HL-60 (cell line): ENCODE measurements at regions not wholly inside any gene's neighbourhood (a gene's known extent, or its start where the extent isn't known, plus 50 kb on each side); places are given as distances from the start of the nearest gene placed in this dataset.

Source experiments
- DNase-seq, 2 experiments: peaks; one replicate each; pipeline ENCODE4 v3.0.0-alpha.2; 2010 to 2020; ENCODE audit warnings: low read depth in 1 of 2, low spot score in 1 of 2
- H3K27ac ChIP-seq: fragments of 250-450 bp; sonication (Bioruptor Pico); replicated peaks from 2 replicates; pipeline ENCODE4 v1.5.1; 2020; ENCODE audit warnings: mild to moderate bottlenecking, moderate library complexity
- H3K27me3 ChIP-seq: fragments of 250-450 bp; sonication (Bioruptor Pico); 2 replicates; pipeline ENCODE4 v1.5.1; 2021; ENCODE audit warnings: mild to moderate bottlenecking, moderate library complexity; ENCODE audit not compliant: insufficient read depth, poor library complexity, severe bottlenecking
- H3K4me3 ChIP-seq: replicated peaks from 2 replicates; pipeline ENCODE4 v1.5.1; 2011; ENCODE audit warnings: mild to moderate bottlenecking, control low read depth, low read length; ENCODE audit not compliant: insufficient read depth
- GABPA ChIP-seq: IDR thresholded peaks from 2 replicates; pipeline ENCODE4 v1.6.1; 2012; ENCODE audit warnings: low read depth
- POLR2AphosphoS5 ChIP-seq: IDR thresholded peaks from 2 replicates; pipeline ENCODE4 v1.6.1; 2012; ENCODE audit warnings: low read depth
- SPI1 ChIP-seq: IDR thresholded peaks from 2 replicates; pipeline ENCODE4 v1.6.1; 2012; ENCODE audit warnings: low read depth, mild to moderate bottlenecking, borderline replicate concordance
- TF ChIP-seq, protein P1 (sequence below): IDR thresholded peaks from one replicate; pipeline ENCODE4 v1.5.1; 2011; ENCODE audit warnings: low read length, control low read depth, inconsistent platforms; ENCODE audit not compliant: insufficient read depth
- TF ChIP-seq, protein P2 (sequence below): IDR thresholded peaks from 2 replicates; pipeline ENCODE4 v1.6.1; 2012; ENCODE audit warnings: low read depth; ENCODE audit not compliant: insufficient replicate concordance

DNA sequence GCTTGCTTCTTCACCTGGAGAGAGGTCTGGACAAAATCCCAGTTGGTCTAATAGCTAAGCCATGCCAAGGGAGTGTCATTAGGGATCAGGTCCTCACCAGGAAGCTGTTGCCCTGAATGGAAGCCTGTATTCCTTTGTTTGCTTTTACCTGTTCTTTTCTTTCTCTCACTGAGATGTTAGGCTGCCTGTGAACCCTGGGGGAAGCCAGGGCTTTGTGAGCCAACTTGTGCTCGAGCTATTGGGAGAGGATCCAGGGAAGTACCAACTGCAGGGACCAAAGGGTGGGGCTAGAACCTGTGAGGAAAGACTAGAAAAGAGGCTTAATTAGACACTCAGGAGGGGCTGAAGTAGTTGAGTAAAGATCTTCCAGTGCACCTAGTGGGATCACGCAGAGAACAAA lies 451.2 kb upstream of the TLE4 start:
- DNase-seq = no peak
- no peak overlapping the region for H3K27ac ChIP-seq
- no peak overlapping the region for H3K4me3 ChIP-seq
- TF ChIP-seq, protein P1, sequence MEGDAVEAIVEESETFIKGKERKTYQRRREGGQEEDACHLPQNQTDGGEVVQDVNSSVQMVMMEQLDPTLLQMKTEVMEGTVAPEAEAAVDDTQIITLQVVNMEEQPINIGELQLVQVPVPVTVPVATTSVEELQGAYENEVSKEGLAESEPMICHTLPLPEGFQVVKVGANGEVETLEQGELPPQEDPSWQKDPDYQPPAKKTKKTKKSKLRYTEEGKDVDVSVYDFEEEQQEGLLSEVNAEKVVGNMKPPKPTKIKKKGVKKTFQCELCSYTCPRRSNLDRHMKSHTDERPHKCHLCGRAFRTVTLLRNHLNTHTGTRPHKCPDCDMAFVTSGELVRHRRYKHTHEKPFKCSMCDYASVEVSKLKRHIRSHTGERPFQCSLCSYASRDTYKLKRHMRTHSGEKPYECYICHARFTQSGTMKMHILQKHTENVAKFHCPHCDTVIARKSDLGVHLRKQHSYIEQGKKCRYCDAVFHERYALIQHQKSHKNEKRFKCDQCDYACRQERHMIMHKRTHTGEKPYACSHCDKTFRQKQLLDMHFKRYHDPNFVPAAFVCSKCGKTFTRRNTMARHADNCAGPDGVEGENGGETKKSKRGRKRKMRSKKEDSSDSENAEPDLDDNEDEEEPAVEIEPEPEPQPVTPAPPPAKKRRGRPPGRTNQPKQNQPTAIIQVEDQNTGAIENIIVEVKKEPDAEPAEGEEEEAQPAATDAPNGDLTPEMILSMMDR = no peak
- no peak for TF ChIP-seq GABPA
- peaks cover 2% of the 10 kb centered on the region for H3K27me3 ChIP-seq

DNA sequence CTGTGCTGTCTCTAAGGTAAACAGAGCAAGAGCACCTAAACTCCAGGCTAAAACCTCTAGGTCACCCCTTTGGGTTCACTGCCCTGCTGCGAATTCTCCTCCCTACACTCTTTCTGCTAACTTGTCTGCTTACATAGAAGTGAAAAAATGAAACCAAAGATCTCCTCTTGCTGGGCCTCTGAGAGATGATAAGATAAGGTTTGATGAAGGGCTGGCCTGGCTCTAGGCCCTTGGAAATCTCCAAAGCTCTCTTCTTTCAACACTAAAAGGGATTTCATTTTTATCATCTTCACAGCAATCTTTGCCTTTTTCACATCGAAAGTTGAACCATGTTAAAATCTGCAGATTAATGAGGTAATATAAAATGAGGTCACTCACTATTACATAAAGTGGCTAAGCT lies 450.8 kb upstream of the TLE4 start:
- Histone ChIP-seq H3K27me3 (peaks cover 2% of the 10 kb centered on the region), H3K27ac (no peak overlapping the region), H3K4me3 (no peak overlapping the region)
- TF ChIP-seq SPI1 = no peak
- TF ChIP-seq, protein P2, sequence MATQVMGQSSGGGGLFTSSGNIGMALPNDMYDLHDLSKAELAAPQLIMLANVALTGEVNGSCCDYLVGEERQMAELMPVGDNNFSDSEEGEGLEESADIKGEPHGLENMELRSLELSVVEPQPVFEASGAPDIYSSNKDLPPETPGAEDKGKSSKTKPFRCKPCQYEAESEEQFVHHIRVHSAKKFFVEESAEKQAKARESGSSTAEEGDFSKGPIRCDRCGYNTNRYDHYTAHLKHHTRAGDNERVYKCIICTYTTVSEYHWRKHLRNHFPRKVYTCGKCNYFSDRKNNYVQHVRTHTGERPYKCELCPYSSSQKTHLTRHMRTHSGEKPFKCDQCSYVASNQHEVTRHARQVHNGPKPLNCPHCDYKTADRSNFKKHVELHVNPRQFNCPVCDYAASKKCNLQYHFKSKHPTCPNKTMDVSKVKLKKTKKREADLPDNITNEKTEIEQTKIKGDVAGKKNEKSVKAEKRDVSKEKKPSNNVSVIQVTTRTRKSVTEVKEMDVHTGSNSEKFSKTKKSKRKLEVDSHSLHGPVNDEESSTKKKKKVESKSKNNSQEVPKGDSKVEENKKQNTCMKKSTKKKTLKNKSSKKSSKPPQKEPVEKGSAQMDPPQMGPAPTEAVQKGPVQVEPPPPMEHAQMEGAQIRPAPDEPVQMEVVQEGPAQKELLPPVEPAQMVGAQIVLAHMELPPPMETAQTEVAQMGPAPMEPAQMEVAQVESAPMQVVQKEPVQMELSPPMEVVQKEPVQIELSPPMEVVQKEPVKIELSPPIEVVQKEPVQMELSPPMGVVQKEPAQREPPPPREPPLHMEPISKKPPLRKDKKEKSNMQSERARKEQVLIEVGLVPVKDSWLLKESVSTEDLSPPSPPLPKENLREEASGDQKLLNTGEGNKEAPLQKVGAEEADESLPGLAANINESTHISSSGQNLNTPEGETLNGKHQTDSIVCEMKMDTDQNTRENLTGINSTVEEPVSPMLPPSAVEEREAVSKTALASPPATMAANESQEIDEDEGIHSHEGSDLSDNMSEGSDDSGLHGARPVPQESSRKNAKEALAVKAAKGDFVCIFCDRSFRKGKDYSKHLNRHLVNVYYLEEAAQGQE = no peak
- TF ChIP-seq GABPA = no peak
- TF ChIP-seq POLR2AphosphoS5 = no peak
- TF ChIP-seq, protein P1 = no peak
- no peak for DNase-seq

DNA sequence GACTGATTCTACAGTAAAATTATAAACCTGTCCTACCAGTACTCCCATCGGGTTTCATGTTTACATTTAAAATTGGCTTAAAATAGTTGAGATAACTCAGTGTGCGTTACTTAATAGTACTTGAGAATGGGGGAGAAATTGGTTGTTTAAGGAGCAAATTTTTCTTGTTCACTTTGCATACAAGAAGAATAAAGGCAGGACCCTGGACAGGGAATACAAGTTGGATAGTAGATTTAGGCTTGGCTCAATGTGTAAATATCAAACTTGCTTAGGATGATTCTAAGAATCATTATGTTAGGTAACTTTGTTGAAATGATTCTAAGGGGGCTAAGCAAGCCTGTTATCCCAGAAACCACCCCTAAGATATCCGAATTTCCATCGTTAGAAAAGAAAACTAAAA lies 448.4 kb upstream of the TLE4 start:
- Histone ChIP-seq H3K27ac (no peak overlapping the region), H3K4me3 (no peak overlapping the region), H3K27me3 (peaks cover 4% of the 10 kb centered on the region)
- no peak for DNase-seq
- TF ChIP-seq, protein P1 = no peak
- no peak for TF ChIP-seq POLR2AphosphoS5
- TF ChIP-seq, protein P2 = peak; percentile 87
- no peak for TF ChIP-seq SPI1
- TF ChIP-seq GABPA = no peak

DNA sequence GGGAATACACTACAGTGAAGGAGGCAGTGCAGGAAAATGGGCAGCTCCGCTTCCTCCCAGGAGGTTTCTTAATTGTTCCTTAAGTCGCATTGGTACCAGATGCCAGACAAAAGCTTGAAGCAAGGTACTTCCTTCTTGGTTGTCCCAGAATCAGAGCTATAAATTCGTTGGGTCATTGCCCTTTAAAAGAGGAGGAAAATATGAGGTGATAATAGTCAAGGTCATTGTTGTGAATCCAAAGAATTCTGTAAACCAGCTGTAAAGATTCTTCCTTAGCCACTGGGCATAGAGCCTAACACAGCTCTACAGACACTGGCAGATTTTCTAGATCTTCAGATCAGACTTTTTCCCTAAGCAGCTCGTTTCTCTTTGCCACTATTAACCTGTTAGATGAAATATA lies 444.1 kb upstream of the TLE4 start:
- Histone ChIP-seq H3K27me3 (peaks cover 2% of the 10 kb centered on the region), H3K27ac (no peak overlapping the region), H3K4me3 (no peak overlapping the region)
- TF ChIP-seq, protein P1 = no peak
- TF ChIP-seq POLR2AphosphoS5 (no peak), GABPA (no peak), SPI1 (no peak)
- TF ChIP-seq, protein P2 = no peak
- DNase-seq = no peak
